Gastrocnemius medialis (tissue), 4 donors: ENCODE measurements at regions not wholly inside any gene's neighbourhood (a gene's known extent, or its start where the extent isn't known, plus 50 kb on each side); places are given as distances from the start of the nearest gene placed in this dataset.

Experiments
- CTCF ChIP-seq, 5 experiments: fragments of 450-650 bp in 3 of 5; fragments of 200-600 bp in 2 of 5; sonication (generic) in 2 of 5; IDR thresholded peaks in 4 of 5; conservative IDR thresholded peaks in 1 of 5; 1 replicate in 4 of 5; 2 replicates in 1 of 5; pipeline ENCODE4 v1.5.1; 2016 to 2019; ENCODE audit warnings: antibody characterized with exemption in 5 of 5, mild to moderate bottlenecking in 3 of 5, moderate library complexity in 3 of 5
- POLR2A ChIP-seq, 2 donors: fragments of 450-650 bp; IDR thresholded peaks; one replicate each; pipeline ENCODE4 v1.6.1; 2017; ENCODE audit warnings: antibody characterized with exemption in 2 of 2, mild to moderate bottlenecking in 2 of 2, moderate library complexity in 2 of 2

- TF ChIP-seq CTCF (IDR thresholded peaks at IDR 0.05 in 4 of 5, conservative IDR thresholded peaks at IDR 0.05 in 1 of 5) (no peak), POLR2A (IDR thresholded peaks at IDR 0.05) (no peak)
Measured at GRCh38 chr2:35787302-35788031, 568.1 kb upstream of the CRIM1 start.
